ENCODE measurements at regions not wholly inside any gene's neighbourhood (a gene's known extent, or its start where the extent isn't known, plus 50 kb on each side); places are given as distances from the start of the nearest gene placed in this dataset.

DNA sequence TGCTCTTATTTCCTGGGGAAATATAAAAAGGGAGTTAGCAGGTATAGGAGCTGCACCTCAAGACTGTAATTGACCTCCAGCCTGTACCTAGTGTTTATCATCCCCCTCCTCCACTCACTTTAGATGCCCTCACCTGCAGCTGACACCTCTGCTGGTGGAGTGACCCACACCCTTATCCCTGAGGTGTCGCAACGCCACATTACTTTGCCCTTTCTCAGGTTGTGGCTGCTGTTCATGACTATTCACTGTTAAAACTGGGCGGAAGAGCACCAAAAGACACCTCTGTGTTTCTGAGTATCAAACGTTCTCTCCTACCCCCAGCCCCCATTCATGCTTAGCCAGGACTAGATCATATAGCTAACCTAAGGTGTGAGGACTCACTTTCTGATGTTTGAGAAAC lies 101.5 kb upstream of the ADAMTS3 start:
- TF ChIP-seq HDGF (IDR thresholded peaks at IDR 0.05; ENCODE audit: borderline replicate concordance) (no peak), ARNT (IDR thresholded peaks at IDR 0.05) (no peak)
